Muscle layer of duodenum (tissue), 2 donors: ENCODE measurements at regions not wholly inside any gene's neighbourhood (a gene's known extent, or its start where the extent isn't known, plus 50 kb on each side); places are given as distances from the start of the nearest gene placed in this dataset.

ENCODE experiments used
- H3K27ac ChIP-seq: one replicate; pipeline ENCODE4 v1.7.0; 2013; ENCODE audit warnings: mild to moderate bottlenecking, low read length
- H3K27me3 ChIP-seq: one replicate; pipeline ENCODE4 v1.7.0; 2013; ENCODE audit warnings: low read depth, mild to moderate bottlenecking, control low read depth, low read length
- H3K36me3 ChIP-seq, 2 donors: one replicate each; pipeline ENCODE4 v1.7.0; 2013; ENCODE audit warnings: low read length in 2 of 2, control low read depth in 1 of 2, mild to moderate bottlenecking in 1 of 2; ENCODE audit not compliant: insufficient read depth in 2 of 2, control insufficient read depth in 1 of 2
- H3K4me1 ChIP-seq, 2 donors: one replicate each; pipeline ENCODE4 v1.7.0; 2013; ENCODE audit warnings: low read length in 2 of 2, mild to moderate bottlenecking in 2 of 2, control low read depth in 1 of 2, moderate library complexity in 1 of 2; ENCODE audit not compliant: insufficient read depth in 2 of 2, control insufficient read depth in 1 of 2
- H3K4me3 ChIP-seq, 2 donors: one replicate each; pipeline ENCODE4 v1.7.0; 2013; ENCODE audit warnings: low read length in 2 of 2, low read depth in 1 of 2, mild to moderate bottlenecking in 1 of 2
- H3K9me3 ChIP-seq, 2 donors: one replicate each; pipeline ENCODE4 v1.7.0; 2013; ENCODE audit warnings: low read length in 2 of 2, control low read depth in 1 of 2, mild to moderate bottlenecking in 1 of 2; ENCODE audit not compliant: control insufficient read depth in 1 of 2
- donor health status: healthy.

GRCh38 chr1:88021529-88021928 lies 662.5 kb upstream of the PKN2 start:
- H3K4me3 ChIP-seq = no peak overlapping the region
- H3K27me3 ChIP-seq = no peaks in the 10 kb centered on the region
- H3K4me1 ChIP-seq = no peaks in the 10 kb centered on the region
- H3K9me3 ChIP-seq = no peaks in the 10 kb centered on the region
- no peaks in the 10 kb centered on the region for H3K36me3 ChIP-seq
- H3K27ac ChIP-seq = no peak overlapping the region

- Histone ChIP-seq H3K4me1 (no peaks in the 10 kb centered on the region), H3K36me3 (no peaks in the 10 kb centered on the region), H3K27ac (no peak overlapping the region), H3K9me3 (no peaks in the 10 kb centered on the region), H3K4me3 (no peak overlapping the region), H3K27me3 (no peaks in the 10 kb centered on the region)
These were observed 661.6 kb upstream of the PKN2 start for GRCh38 chr1:88022516-88022915.

- Histone ChIP-seq H3K4me1 (no peaks in the 10 kb centered on the region), H3K9me3 (no peaks in the 10 kb centered on the region), H3K27ac (no peak overlapping the region), H3K27me3 (no peaks in the 10 kb centered on the region), H3K36me3 (no peaks in the 10 kb centered on the region), H3K4me3 (no peak overlapping the region)
These were observed 654.9 kb upstream of the PKN2 start for GRCh38 chr1:88029142-88029541.

- Histone ChIP-seq H3K36me3 (no peaks in the 10 kb centered on the region), H3K27me3 (no peaks in the 10 kb centered on the region), H3K9me3 (no peaks in the 10 kb centered on the region), H3K27ac (no peak overlapping the region), H3K4me1 (no peaks in the 10 kb centered on the region), H3K4me3 (no peak overlapping the region)
These were observed 654.2 kb upstream of the PKN2 start for GRCh38 chr1:88029899-88030298.

DNA sequence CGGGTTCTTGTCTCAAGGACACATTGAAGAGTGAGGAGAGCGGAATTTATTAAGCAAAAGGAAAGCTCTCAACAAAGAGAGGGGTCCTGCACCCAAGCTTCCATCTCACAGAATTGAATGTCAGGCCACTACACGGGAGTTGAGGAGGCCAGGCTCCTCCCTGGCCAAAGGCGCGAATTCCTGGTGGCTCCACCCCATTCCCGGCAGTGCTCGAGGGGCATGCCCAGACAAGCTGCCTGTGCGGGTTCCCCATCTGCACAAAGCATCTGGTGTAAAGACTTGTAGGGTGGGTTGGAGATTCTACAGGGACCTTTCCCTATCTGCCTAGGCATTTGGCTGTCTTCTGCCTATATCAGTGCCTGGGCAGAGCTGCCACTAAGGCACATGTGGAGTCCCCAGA lies 648.5 kb upstream of the PKN2 start:
- H3K4me1 ChIP-seq = no peaks in the 10 kb centered on the region
- no peaks in the 10 kb centered on the region for H3K27me3 ChIP-seq
- peaks cover 0 to 10% of the 10 kb centered on the region in 2 donors for H3K9me3 ChIP-seq
- H3K27ac ChIP-seq = no peak overlapping the region
- no peak overlapping the region for H3K4me3 ChIP-seq
- H3K36me3 ChIP-seq = no peaks in the 10 kb centered on the region

DNA sequence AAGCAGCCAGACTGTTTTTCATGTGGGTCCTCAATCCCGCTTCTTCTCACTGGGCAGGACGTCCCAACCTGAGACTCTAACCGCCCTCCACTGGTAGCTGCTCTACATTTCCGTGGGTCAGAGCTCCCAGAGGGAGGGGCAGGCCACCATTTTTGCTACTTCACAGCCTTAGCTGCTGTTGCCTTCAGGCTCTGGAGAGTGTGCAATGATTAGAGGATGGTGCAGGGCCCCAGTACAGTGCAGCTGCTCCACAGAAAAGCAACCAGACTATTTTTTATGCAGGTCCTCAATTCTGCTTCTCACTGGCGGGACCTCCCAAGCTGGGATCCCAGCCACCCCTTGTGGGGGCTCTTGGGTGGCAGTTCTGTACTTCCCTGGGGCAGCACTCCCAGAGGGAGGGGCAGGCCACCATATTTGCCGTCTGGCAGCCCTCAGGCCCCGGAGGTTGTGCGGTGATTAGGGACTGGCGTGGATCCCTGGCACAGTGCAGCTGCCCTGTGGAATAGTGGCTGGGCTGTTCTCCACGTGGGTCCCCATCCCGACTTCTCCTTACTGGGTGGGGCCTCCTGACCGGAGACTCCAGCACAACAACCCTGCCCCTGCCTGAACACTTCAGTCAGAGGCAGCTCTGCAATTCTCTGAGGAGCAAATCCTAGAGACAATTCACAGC lies 647.6 kb upstream of the PKN2 start:
- H3K9me3 ChIP-seq = peaks cover 0 to 10% of the 10 kb centered on the region in 2 donors
- no peak overlapping the region for H3K27ac ChIP-seq
- no peaks in the 10 kb centered on the region for H3K4me1 ChIP-seq
- H3K36me3 ChIP-seq = no peaks in the 10 kb centered on the region
- H3K4me3 ChIP-seq = no peak overlapping the region
- no peaks in the 10 kb centered on the region for H3K27me3 ChIP-seq

- Histone ChIP-seq H3K36me3 (no peaks in the 10 kb centered on the region), H3K4me3 (no peak overlapping the region), H3K27me3 (no peaks in the 10 kb centered on the region), H3K27ac (no peak overlapping the region), H3K4me1 (no peaks in the 10 kb centered on the region), H3K9me3 (peaks cover 0 to 10% of the 10 kb centered on the region in 2 donors)
These were observed 644.8 kb upstream of the PKN2 start for GRCh38 chr1:88039240-88039639.

DNA sequence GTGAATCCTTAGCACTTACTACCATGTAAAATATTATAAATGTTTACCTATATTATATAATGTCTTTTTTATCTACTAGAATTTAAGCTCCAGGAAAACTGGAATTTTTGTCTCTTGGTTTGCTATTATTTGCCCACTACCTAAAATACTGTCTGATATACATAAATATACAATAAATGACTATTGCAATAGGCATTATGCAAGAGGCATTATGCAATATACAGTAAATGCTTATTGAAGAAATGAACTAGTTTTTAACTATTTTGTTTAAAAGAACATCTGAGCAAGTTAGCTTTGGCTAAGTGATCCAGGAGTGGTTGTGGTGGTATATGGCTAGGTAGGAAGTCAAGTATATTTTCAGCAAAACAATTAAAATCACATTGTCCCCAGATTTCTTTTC lies 640.2 kb upstream of the PKN2 start:
- Histone ChIP-seq H3K27ac (no peak overlapping the region), H3K36me3 (no peaks in the 10 kb centered on the region), H3K9me3 (peaks cover 0 to 7% of the 10 kb centered on the region in 2 donors), H3K4me1 (no peaks in the 10 kb centered on the region), H3K27me3 (no peaks in the 10 kb centered on the region), H3K4me3 (no peak overlapping the region)

GRCh38 chr1:88052167-88052566 lies 631.9 kb upstream of the PKN2 start:
- Histone ChIP-seq H3K27ac (no peak overlapping the region), H3K4me3 (no peak overlapping the region), H3K9me3 (no peaks in the 10 kb centered on the region), H3K4me1 (no peaks in the 10 kb centered on the region), H3K36me3 (no peaks in the 10 kb centered on the region), H3K27me3 (no peaks in the 10 kb centered on the region)

- Histone ChIP-seq H3K9me3 (no peaks in the 10 kb centered on the region), H3K4me3 (no peak overlapping the region), H3K27ac (no peak overlapping the region), H3K4me1 (no peaks in the 10 kb centered on the region), H3K27me3 (no peaks in the 10 kb centered on the region), H3K36me3 (no peaks in the 10 kb centered on the region)
These were observed 631.0 kb upstream of the PKN2 start for GRCh38 chr1:88053065-88053464.

DNA sequence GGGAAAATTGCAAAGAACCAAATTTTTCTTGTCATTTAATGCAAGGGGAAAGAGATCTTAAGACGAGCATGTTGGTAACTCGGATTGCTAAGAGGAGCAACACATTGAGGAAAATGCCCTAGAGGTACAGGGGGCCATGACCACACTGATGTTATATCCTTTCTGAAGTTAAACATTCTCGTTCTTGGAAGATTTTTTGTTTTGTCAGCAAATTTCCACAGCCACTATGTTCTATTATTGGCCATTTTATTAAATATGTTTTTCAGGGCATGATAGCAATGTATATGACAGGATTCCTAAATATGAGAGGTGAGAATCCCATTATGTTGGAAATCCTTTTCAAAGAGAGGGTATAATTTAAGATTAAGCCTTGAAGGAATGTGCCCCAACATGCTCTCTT lies 627.2 kb upstream of the PKN2 start:
- Histone ChIP-seq H3K4me3 (no peak overlapping the region), H3K27me3 (no peaks in the 10 kb centered on the region), H3K36me3 (no peaks in the 10 kb centered on the region)

DNA sequence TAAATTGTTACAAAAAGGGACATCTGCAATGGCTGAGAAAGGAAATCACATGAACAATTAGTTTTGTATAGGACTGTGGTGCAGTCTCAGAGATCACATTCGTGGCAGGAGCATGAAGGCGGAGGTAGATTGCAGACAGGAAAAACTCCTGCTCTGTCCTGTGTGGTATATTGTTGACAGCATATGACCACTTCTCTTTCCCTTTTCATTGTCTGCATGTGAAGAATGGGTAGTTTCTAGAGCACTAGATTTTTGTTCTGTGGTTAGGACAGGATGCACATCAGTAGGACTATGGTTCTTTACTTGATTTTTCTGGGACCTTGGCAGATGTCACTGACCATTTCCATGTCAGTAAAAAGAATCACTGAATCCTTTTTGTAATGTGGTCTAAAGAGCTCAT lies 625.9 kb upstream of the PKN2 start:
- Histone ChIP-seq H3K4me3 (no peak overlapping the region), H3K27me3 (no peaks in the 10 kb centered on the region)

More for the DNA sequence above, 627.2 kb upstream of the PKN2 start:
- Histone ChIP-seq H3K27ac (no peak overlapping the region), H3K9me3 (no peaks in the 10 kb centered on the region), H3K4me1 (peaks cover 0 to 7% of the 10 kb centered on the region in 2 donors)

More for the DNA sequence above, 625.9 kb upstream of the PKN2 start:
- Histone ChIP-seq H3K4me1 (peaks cover 0 to 7% of the 10 kb centered on the region in 2 donors), H3K36me3 (no peaks in the 10 kb centered on the region), H3K9me3 (no peaks in the 10 kb centered on the region), H3K27ac (no peak overlapping the region)
